ENCODE measurements at regions not wholly inside any gene's neighbourhood (a gene's known extent, or its start where the extent isn't known, plus 50 kb on each side); places are given as distances from the start of the nearest gene placed in this dataset.

GRCh38 chr4:41432881-41433280 lies 105.1 kb upstream of the LIMCH1 start (continued):
- TF ChIP-seq KDM4A (IDR thresholded peaks at IDR 0.05; ENCODE audit: low read depth, low read length, severe bottlenecking), result no peak
- peak in 1 of 2 experiments; percentile 53; a peak in 1 of 4 replicates for TF ChIP-seq HDAC2 (IDR thresholded peaks at IDR 0.05; ENCODE audit: borderline replicate concordance in 1 of 2, low read depth in 2 of 2, low read length in 2 of 2)
- no peak; the same call in none of the 2 replicates for TF ChIP-seq ATF2 (IDR thresholded peaks at IDR 0.05; ENCODE audit: low read length)
- peak; percentile 75 for TF ChIP-seq SP1 (IDR thresholded peaks at IDR 0.05; ENCODE audit: low read depth, low read length)
- no peak for TF ChIP-seq CBX8 (IDR thresholded peaks at IDR 0.05; ENCODE audit: borderline replicate concordance, low read depth, low read length)
- no peak for TF ChIP-seq GABPA (IDR thresholded peaks at IDR 0.05; ENCODE audit: borderline replicate concordance, insufficient read depth, low read length)
- TF ChIP-seq RAD21 (IDR thresholded peaks at IDR 0.05 in 1 of 2, conservative IDR thresholded peaks at IDR 0.05 in 1 of 2; ENCODE audit: low read depth in 2 of 2, low read length in 2 of 2), result no peak; a peak in 1 of 4 replicates
- TF ChIP-seq EP300 (IDR thresholded peaks at IDR 0.05; ENCODE audit: borderline replicate concordance in 1 of 2, low read depth in 2 of 2, low read length in 2 of 2), result peak in 1 of 2 experiments; percentile 94; a peak in 2 of 3 replicates
- no peak for TF ChIP-seq EGR1 (IDR thresholded peaks at IDR 0.05; ENCODE audit: borderline replicate concordance, low read depth, low read length)
- peak in 1 of 2 experiments; percentile 5 for TF ChIP-seq BCL11A (IDR thresholded peaks at IDR 0.05; ENCODE audit: low read depth in 2 of 2, low read length in 2 of 2)
- TF ChIP-seq POLR2A (IDR thresholded peaks at IDR 0.05; ENCODE audit: control extremely low read depth in 1 of 2, low read depth in 2 of 2, low read length in 2 of 2), result 0 out of 3 replicates have a peak, but pooled peaks of 1 of the 2 experiments have one; percentile 26
- 0 out of 2 replicates have a peak, but pooled peaks have one; percentile 27 for TF ChIP-seq TAF1 (IDR thresholded peaks at IDR 0.05; ENCODE audit: low read depth, low read length)
- TF ChIP-seq FOSL1 (IDR thresholded peaks at IDR 0.05; ENCODE audit: insufficient read depth, low read depth, low read length), result no peak
- TF ChIP-seq ASH2L (IDR thresholded peaks at IDR 0.05; ENCODE audit: low read length), result no peak
- TF ChIP-seq RXRA (IDR thresholded peaks at IDR 0.05; ENCODE audit: insufficient read depth, low read depth, low read length), result no peak
- no peak for TF ChIP-seq SIX5 (IDR thresholded peaks at IDR 0.05; ENCODE audit: low read depth, low read length)
- peak; percentile 72 for TF ChIP-seq MAFK (IDR thresholded peaks at IDR 0.05; ENCODE audit: low read depth, low read length)
- no peak for TF ChIP-seq CTCF (IDR thresholded peaks at IDR 0.05; ENCODE audit: control extremely low read depth in 1 of 3, insufficient read depth in 1 of 3, low read depth in 1 of 3, low read length in 3 of 3)
